ENCODE measurements at regions not wholly inside any gene's neighbourhood (a gene's known extent, or its start where the extent isn't known, plus 50 kb on each side); places are given as distances from the start of the nearest gene placed in this dataset.

DNA sequence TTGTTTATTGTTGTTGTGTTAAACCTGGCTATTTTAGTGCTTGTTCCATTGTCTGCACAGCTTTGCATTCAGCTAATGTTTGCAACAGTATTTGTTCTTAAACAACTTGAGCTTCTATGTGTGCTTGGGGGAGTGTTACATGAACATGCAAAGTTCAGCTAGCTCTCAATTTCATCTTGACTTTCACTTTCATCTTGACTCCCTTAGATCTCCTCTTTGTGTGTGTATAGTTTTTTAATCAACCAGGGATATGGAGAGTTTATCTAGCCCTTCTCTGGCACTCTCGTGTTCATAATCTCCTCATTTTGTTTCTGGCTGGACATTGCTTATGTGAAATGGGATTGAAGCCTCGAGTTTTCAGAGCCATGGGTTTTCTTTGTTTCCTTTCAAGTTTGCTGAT is 212.4 kb upstream of the ZBTB20 start:
- intact Hi-C loops (cut with micrococcal nuclease), result no loop called here
- ATAC-seq, result no peak
- Mint-ChIP-seq H3K4me3 (no peak overlapping the region), H3K9me3 (no peaks in the 10 kb centered on the region), H3K36me3 (ENCODE audit: low read depth) (no peaks in the 10 kb centered on the region), H3K4me1 (ENCODE audit: low read depth) (peaks cover 6% of the 10 kb centered on the region), H3K27ac (no peak overlapping the region), H3K27me3 (peaks cover 2% of the 10 kb centered on the region)
- TF ChIP-seq, protein P1, sequence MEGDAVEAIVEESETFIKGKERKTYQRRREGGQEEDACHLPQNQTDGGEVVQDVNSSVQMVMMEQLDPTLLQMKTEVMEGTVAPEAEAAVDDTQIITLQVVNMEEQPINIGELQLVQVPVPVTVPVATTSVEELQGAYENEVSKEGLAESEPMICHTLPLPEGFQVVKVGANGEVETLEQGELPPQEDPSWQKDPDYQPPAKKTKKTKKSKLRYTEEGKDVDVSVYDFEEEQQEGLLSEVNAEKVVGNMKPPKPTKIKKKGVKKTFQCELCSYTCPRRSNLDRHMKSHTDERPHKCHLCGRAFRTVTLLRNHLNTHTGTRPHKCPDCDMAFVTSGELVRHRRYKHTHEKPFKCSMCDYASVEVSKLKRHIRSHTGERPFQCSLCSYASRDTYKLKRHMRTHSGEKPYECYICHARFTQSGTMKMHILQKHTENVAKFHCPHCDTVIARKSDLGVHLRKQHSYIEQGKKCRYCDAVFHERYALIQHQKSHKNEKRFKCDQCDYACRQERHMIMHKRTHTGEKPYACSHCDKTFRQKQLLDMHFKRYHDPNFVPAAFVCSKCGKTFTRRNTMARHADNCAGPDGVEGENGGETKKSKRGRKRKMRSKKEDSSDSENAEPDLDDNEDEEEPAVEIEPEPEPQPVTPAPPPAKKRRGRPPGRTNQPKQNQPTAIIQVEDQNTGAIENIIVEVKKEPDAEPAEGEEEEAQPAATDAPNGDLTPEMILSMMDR (IDR thresholded peaks at IDR 0.05), result no peak
- DNase-seq, result no peak
- ChIA-PET POLR2A (no interaction called here), CTCF (interaction anchor here (1.0 kb wide), 1 partner anchor 48 kb away, joined by 3 read pairs; no protein-coding TSS in a partner anchor)

DNA sequence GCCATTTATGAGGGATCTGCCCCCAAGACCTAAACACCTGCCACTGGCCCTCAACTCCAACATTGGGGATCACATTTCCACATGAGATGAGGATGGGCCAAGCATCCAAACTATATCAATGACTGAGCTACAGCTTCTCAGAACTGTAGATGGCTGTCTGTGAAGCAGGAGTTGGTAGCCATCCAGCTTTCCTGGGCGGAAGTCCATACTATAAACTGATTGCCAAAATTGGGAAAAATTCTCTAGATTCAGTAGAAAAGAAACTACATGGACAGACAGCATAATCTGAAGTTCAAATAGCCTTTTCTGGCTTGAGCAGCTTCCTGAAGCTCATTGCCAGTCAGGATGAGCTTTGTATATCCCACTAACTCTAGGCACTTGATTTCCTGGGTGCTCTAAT is 214.7 kb upstream of the ZBTB20 start:
- Mint-ChIP-seq H3K27ac (no peak overlapping the region), H3K9me3 (peaks cover 6% of the 10 kb centered on the region), H3K36me3 (ENCODE audit: low read depth) (no peaks in the 10 kb centered on the region), H3K4me3 (no peak overlapping the region), H3K27me3 (no peaks in the 10 kb centered on the region), H3K4me1 (ENCODE audit: low read depth) (peaks cover 6% of the 10 kb centered on the region)
- CTCF ChIA-PET, result no interaction called here
- POLR2A ChIA-PET, result no interaction called here
- ATAC-seq (no peak), DNase-seq (no peak)
- intact Hi-C loops (cut with micrococcal nuclease), result no loop called here
- TF ChIP-seq, protein P1 (IDR thresholded peaks at IDR 0.05), result no peak

DNA sequence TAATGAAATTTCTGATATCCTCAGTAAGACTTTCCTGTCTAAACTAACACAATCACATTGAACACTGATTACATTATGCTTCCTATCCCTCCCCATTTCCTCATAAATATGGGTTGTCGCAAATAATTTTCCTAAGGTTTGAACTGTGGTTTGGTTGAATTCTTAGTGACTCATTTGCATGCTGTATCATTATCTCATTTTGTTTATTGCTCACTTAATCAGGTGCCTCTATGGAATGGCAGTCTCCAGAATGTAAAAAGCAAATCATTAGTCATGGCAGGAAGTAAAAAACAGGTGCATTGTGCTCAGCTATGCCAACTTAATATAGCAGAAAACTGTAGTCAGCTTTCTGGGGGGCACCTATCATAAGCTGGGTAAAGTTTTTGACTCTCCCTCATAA is 216.0 kb upstream of the ZBTB20 start:
- ATAC-seq (no peak), DNase-seq (no peak)
- CTCF ChIA-PET, result no interaction called here
- no peaks in the 10 kb centered on the region for H3K36me3 Mint-ChIP-seq (ENCODE audit: low read depth)
- intact Hi-C loops (cut with micrococcal nuclease), result no loop called here
- peaks cover 6% of the 10 kb centered on the region for H3K4me1 Mint-ChIP-seq (ENCODE audit: low read depth)
- TF ChIP-seq, protein P1 (IDR thresholded peaks at IDR 0.05), result no peak
- H3K27ac Mint-ChIP-seq, result no peak overlapping the region
- no peak overlapping the region for H3K4me3 Mint-ChIP-seq
- POLR2A ChIA-PET, result no interaction called here
- H3K27me3 Mint-ChIP-seq, result no peaks in the 10 kb centered on the region
- H3K9me3 Mint-ChIP-seq, result peaks cover 6% of the 10 kb centered on the region

DNA sequence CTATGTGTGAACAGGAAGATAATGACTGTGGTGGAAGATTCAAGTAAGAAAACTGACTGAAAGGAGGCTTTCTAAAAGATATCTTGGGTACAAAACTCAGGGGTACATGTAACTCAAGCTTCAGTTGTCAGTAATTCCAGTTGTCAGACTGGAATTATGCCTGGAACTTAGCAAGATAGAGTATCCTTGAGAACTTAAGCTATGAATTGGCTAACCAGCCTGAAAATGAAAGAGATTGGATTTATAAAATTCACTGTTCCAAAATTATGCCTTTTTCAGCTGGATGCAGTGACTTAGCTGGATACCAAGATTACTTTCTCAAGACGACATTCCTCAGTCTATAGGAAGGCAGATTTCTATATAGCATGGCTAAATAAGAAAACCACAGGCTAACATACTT is 221.9 kb upstream of the ZBTB20 start:
- Mint-ChIP-seq H3K4me3 (no peak overlapping the region), H3K27ac (no peak overlapping the region), H3K4me1 (ENCODE audit: low read depth) (no peaks in the 10 kb centered on the region), H3K9me3 (peaks cover 6% of the 10 kb centered on the region), H3K36me3 (ENCODE audit: low read depth) (no peaks in the 10 kb centered on the region), H3K27me3 (no peaks in the 10 kb centered on the region)
- ATAC-seq (no peak), DNase-seq (no peak)
- CTCF ChIA-PET, result interaction anchor here (0.7 to 1.3 kb wide), 2 partner anchors 13 to 139 kb away, joined by 3 read pairs; no protein-coding TSS in a partner anchor
- intact Hi-C loops (cut with micrococcal nuclease), result no loop called here
- TF ChIP-seq, protein P1 (IDR thresholded peaks at IDR 0.05), result no peak
- POLR2A ChIA-PET, result no interaction called here

DNA sequence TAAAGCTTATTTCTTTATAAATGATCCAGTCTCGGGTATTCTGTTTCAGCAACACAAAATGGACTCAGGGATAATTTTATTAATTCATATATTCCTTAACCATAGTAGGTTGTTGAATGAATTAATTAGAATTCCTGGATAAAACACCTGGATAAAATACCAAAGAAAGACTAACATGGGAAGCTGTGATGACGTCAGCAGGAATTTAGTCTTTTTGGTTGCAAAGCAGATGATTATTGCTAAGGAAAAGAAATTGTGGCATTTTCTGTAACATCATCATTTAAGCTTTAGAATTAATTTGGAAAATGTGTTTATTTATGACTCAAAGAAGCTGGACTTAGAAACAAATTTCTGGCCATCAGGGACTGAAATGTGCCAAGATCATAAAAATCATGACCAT is 228.3 kb upstream of the ZBTB20 start:
- Mint-ChIP-seq H3K9me3 (no peaks in the 10 kb centered on the region), H3K27ac (no peak overlapping the region), H3K36me3 (ENCODE audit: low read depth) (no peaks in the 10 kb centered on the region), H3K4me1 (ENCODE audit: low read depth) (no peaks in the 10 kb centered on the region), H3K27me3 (peaks cover 2% of the 10 kb centered on the region), H3K4me3 (no peak overlapping the region)
- ATAC-seq, result no peak
- intact Hi-C loops (cut with micrococcal nuclease), result no loop called here
- POLR2A ChIA-PET, result interaction anchor here (0.7 kb wide), 1 partner anchor 308 kb away, joined by 3 read pairs; no protein-coding TSS in a partner anchor
- TF ChIP-seq, protein P1 (IDR thresholded peaks at IDR 0.05), result no peak
- CTCF ChIA-PET, result interaction anchor here (1.3 kb wide), 1 partner anchor 11 kb away, joined by 3 read pairs; no protein-coding TSS in a partner anchor
- no peak for DNase-seq
